ENCODE measurements at regions not wholly inside any gene's neighbourhood (a gene's known extent, or its start where the extent isn't known, plus 50 kb on each side); places are given as distances from the start of the nearest gene placed in this dataset.

DNA sequence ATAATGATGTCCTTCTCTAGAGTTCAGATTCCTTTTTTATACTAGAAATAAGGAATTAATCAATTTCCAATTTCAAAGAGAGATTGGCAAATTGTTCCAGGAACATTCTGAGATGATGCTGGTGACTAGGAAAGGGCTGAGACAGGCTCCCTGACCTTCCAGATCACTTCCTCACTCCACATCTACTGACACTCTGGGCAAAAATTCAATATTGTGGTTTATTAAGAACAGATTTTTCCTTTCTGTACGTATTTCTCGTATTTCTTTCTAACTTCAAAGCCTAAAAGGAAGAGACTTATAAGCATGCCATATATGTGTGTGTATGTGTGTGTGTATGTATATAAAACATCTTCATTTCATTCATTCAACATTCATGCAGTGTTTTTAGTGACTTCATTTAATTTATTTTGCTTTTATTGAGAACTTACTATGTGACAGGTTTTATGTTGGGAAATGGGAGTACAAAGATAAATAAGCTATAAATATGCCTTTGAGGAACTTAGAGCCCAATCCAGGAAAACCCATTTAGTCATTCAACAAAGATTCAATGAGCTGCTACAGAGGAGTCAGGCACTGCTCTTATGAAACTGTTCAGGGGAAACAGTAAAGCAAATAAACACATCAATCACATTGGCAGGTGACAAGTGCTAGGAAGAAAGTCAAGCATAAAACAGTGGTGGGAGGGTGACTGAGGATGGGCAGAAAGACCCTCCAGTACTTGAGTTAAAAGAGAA lies 137.9 kb downstream of the RDH14 start:
- no peak for DNase-seq

- no peak for DNase-seq
Measured at GRCh38 chr2:18413676-18414396, 146.6 kb downstream of the RDH14 start.

DNA sequence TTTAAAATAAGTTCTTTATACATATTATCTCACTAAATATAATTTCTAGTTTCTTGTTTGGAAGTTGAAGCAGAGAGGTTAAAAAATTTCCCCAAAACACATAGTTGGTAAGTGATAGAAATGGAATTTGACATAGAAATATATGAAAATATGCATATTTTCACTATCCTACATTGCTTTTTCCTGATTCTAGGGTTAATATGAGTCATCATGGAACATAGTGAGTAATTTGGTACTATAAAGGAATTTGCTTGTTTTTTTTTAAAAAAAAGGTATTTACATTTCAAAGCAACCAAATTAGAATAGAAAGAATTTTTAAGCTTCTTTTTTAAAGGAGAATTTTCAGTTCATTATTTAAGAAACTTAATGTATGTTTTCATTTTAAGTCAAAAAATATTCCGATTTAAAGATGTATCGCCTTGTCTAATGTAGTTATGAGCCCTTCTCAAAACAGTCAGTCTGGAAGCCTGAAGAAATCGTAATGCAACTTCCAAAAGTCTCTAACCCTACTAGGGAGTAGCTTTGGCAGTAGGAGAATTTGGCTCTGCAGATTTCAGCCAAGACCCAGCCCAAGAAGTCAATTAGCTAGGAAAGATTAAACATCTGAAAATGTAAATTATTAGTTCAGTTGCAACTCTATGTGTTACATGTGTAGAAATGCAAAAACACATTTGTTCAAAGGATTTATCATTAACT lies 147.3 kb downstream of the RDH14 start:
- no peak for DNase-seq

- no peak for DNase-seq
Measured at GRCh38 chr2:18411626-18412025, 148.8 kb downstream of the RDH14 start.

- DNase-seq, result no peak
Measured at GRCh38 chr2:18410543-18410942, 149.9 kb downstream of the RDH14 start.

DNA sequence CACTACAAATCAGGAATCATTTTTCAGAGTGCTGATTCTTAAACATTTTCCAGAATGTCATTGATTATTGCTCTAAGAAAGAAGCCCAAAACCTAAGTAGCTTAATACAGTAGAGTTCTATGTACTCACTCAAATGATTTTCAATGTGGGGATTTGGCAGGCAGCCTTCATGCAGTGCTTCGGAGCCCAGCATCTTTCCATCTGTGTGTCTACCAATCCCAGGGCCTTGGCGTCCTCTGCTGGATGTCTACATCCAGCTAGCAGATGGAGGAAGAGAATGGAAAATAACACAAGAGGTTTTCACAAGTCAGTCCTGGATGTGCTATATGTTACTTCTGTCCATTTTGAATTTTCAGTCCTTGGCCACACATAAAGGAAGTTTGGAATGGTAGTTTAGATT lies 151.8 kb downstream of the RDH14 start:
- DNase-seq, result no peak

DNA sequence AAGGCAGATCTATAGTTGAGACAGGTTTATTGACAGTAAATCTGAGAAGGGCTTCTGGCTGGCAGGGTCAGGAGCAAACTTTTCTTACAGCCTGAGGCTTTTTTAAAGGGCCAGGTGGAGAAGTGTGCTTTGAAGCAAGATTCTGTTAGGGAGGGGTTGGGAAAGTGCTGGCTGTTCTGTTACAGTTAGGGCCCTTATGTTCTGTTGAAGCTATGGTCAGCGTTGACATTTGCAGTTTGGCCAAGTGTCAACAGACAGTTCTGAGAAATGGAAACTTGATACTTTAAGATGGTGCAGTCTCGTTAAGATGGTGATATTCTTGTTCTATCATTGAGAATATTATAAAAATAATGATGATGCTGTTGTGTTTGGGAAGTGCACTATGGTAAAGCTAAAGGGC lies 154.2 kb downstream of the RDH14 start:
- no peak for DNase-seq

DNA sequence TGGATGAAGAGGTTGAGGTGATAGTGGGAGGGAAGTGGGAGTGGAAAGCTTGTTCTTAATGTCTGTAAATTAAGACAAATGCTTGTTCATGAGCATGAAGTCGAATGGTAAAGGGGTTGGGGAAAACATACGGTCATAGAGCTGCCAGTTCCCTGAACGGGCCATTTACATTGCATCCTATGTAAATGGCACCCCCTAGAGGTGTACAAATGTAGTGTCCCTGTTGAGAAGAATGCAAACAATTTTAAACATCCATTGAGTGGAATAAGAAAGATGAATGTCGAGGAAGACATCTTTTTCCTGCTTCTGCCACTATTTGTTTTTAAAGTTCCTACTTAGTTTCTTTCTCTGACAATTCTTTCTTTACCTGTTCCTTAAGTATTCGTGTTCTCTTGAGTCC lies 155.7 kb downstream of the RDH14 start:
- no peak for DNase-seq

DNA sequence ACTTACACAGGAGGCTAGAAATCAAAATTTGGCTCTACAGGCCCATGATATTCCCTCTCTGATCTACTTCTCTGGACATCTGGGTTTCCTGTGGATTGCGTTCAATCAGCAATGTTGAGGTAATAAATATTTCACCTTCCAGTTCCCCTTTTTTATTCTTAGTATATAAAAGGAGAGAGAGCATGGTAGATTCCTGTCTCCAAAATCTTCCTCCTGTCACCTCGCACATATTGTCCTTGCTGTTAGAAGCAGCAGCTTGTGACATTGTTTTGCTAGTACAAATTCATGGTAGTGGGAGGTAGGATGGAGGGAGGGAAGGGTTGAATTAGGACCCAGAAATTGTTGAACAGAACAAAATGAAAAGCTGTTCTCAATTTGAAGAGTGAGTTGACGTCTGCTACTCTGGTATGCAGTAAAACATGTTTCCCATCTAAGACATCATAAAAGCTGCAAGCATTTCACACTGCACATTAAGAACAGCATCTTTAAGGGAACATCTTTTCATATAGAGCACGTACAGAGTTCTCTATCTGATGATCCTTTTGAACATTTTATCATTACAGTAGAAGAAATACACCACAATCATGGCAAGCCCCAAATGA lies 156.4 kb downstream of the RDH14 start:
- DNase-seq, result no peak

DNA sequence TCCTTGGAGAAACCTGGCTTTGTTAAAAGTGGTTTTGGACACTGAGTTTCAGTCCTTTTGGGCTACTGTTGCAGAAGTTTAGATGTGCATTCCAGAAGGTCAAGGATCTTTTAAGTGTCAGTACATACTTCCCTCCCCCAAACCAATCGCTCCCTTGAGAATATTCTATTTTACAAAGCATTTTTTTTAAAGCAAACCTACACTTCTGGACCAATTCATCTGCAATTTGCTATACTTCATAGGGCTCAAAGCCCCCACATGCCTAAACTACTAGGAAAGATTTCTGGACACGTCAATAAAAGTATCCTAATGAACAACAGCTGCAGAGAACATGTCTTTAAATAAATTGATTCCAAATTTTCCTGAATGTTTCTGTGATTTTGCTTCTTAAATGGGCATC lies 157.6 kb downstream of the RDH14 start:
- no peak for DNase-seq

DNA sequence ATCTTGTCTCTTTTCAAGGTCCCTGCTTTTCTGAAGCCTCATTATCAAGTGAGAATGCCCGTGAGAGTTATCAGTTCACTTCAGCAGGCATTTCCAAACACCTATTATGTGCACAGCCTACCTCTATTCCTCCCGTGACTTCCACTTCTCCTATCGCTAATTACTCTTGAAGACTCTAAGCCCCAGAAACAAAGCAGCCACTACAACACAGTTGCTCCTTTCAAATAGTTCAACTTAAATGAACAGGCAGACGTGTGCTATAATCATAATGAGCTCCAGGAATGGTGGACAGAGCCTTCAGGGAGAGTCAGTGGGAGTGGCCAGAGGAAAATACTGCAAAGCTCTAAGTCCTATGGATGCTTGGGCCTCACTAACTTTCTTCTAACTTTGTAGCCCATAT lies 159.0 kb downstream of the RDH14 start:
- DNase-seq, result no peak

DNA sequence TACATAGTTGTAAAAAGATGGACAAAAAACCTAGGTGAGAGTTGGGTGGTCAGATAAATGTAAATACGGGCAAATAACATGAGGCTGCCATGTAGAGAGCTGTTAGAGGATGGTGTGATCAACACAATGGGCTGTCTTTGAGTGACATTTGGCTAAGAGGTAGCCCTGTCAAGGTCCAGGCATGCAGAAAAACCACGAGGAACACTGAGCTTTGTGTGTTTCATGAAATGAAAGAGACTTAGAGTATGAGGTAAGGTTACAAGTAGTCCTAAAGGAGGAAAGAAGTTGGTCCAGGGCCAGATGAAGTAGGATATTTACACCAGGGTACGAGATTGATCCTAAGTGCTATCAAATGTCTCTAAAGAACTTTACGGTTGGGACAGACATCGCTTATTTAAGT lies 160.9 kb downstream of the RDH14 start:
- DNase-seq, result no peak

DNA sequence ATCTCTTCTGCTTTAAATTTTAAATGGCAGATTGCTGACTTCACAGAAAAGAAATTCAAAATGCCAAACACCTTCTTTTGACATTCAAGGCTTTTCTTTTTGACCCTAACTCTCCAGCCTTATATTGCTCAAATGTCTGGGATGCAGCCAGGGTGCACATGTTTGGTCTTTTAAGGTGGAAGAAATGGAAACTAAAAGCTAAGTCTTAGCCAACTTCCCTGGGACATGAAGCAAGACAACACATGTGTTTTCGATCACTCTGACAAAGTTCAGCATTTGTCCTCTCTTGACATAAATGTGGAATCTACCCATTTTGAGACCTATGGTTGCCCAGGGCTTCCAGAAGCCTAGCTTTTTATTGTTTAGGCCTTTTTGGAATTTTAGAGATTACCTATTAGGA lies 161.6 kb downstream of the RDH14 start:
- DNase-seq, result no peak

- no peak for DNase-seq
Measured at GRCh38 chr2:18396329-18397010, 164.0 kb downstream of the RDH14 start.

DNA sequence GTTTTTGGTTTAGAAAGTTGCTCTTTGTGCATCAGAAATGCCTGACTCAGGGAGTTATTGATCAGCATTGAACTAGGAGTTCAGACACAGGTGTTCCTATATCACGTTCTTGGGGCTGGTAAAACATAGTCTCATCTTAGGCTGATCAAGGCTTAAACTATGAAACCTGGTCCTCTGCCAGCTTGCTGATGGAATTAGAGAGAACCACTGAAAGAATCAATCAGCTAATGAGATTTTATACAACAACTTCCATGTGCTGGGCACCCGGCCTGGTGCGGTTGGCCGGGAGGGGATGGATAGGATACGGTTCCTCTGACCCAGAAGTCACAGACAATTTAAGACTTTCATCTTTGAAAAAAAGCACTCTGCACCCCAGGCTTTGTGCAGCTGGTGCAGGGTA lies 164.9 kb downstream of the RDH14 start:
- no peak for DNase-seq

DNA sequence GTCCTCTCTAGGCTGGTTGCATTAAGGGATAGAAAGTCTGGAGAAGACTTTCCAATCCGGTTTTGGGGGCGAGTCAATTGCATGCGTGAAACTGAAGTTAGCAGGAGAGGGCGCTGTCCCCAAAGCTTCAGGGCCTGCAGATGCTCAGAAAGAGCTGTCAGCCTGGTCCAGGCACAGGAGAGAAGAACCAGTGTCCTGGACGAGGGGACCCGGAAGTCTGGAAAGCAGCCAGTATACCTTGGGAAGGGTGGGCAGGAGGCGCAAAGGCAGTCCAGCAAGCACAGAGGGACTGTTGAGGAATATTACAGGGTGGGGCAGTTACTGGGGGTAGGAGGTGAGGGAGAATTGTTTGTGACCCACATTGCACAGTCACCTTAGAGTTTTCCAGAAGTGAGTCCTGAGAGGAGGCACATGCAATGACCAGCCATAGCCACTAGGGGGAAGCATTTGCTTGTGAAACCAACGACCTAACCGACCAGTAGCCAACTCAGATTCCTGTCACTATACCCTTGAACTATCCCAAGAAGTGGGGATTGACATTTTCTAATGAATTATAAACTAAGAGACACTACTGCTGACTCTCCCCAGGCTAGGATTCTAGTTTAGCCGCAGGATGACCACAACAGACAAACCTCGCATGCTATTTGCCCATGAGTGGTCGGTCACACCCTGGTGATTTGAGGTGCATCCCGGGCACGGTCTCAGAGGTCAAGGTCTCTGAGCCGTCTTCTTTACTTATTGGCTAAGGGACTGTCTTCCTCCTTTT lies 172.8 kb downstream of the RDH14 start:
- DNase-seq, result no peak

DNA sequence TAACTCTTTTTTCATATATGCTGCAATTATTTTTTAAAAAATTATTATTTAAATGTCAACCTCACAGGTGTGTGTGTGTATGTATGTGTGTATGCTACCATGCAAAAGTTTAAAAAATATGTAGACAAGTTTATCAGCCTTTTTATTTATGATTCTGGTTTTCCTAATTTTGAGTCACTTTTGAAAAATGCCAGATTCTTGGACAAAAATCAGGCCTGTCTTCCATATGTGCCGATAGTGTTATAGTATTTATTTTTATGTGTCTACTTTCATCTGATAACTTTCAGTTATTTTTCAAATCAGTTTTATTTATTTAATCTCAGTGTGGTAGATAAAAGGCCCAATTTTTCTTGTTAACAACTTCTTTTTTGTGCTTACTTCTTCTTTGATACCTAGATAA lies 176.2 kb downstream of the RDH14 start:
- DNase-seq, result no peak

GRCh38 chr2:18381386-18381785 lies 179.1 kb downstream of the RDH14 start:
- DNase-seq, result no peak

- DNase-seq, result no peak
Measured at GRCh38 chr2:18380321-18380720, 180.1 kb downstream of the RDH14 start.

DNA sequence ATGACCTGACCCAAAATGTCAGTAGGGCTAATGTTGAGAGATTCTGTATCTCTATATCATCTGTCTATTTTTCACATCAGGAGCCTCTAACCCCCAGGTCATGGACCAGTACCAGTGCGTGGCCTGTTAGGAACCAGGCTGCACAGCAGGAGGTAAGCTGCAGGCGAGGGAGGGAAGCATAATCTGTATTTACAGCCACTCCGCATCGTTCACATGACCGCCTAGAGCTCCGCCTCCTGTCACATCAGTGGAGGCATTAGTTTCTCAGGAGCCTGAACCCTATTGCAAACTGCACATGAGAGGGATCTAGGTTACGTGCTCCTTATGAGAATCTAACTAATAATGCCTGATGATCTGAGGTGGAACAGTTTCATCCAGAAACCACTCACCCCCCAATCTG lies 180.6 kb downstream of the RDH14 start:
- DNase-seq, result no peak

DNA sequence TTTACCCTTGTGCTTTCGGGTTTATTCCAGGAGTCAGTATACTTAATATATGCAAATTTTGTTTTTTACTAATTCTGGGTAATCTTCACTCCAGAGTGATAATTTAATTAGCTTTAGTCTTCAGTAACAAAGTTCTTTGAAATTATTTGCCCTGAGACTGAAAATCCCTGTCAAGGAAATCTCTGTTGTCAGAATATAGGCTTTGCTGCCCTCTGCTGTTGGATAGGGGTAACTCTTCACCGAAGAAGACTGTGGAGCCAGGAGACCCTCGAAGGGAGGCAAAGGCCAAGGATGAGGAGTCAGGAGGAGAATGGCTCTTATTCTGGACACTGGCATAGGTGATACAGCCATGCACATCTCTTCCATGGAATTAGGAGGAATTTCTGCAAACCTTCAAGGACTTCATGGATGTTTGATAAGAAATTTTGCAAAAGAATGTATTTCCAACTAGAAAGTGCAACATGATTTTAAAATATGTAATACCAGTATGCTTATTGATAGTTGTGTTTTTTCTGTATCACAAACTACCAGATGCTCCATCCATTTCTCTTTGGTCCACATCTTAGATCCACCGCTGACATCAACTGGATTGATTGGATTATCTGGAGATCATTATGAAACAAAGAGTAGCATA lies 182.3 kb downstream of the RDH14 start:
- DNase-seq, result no peak

DNA sequence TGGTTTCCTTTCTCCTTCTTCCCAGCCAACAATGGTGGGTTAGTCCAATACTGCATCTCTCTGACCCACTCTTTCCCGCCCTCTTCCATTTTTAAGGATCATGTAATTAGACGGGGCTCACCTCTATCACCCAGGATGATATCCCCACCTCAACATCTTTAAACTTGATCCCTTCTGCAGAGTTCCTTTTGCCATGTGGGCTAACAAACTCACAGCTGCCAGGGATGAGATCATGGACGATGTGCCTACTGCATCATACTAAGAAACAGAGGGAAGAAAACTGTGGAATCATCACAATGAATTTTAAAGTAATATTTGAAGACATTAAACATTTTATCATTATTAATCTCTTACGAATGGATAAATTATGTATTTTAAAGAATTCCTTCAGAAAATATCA lies 183.5 kb downstream of the RDH14 start:
- DNase-seq, result no peak
